PFSK-1 (cell line): ENCODE measurements at regions not wholly inside any gene's neighbourhood (a gene's known extent, or its start where the extent isn't known, plus 50 kb on each side); places are given as distances from the start of the nearest gene placed in this dataset.

Experiments used
- POLR2AphosphoS5 ChIP-seq: IDR thresholded peaks from 2 replicates; pipeline ENCODE4 v1.6.1; 2012; ENCODE audit warnings: low read depth, mild to moderate bottlenecking, control low read depth, low read length, moderate library complexity
- SIN3A ChIP-seq: IDR thresholded peaks from 2 replicates; pipeline ENCODE4 v1.6.1; 2012; ENCODE audit warnings: mild to moderate bottlenecking, low read length, moderate library complexity, borderline replicate concordance; ENCODE audit not compliant: insufficient read depth
- TAF1 ChIP-seq: IDR thresholded peaks from 2 replicates; pipeline ENCODE4 v1.6.1; 2012; ENCODE audit warnings: low read length, control low read depth, borderline replicate concordance; ENCODE audit not compliant: insufficient read depth
- TF ChIP-seq, protein P1 (sequence below), 2 experiments: IDR thresholded peaks; 2 replicates each; pipeline versions ENCODE4 v1.6.1 to v1.8.0; 2011 to 2012; ENCODE audit warnings: low read depth in 2 of 2, low read length in 2 of 2, control low read depth in 1 of 2, inconsistent platforms in 1 of 2, mild to moderate bottlenecking in 1 of 2, moderate library complexity in 1 of 2; ENCODE audit not compliant: insufficient read depth in 1 of 2

DNA sequence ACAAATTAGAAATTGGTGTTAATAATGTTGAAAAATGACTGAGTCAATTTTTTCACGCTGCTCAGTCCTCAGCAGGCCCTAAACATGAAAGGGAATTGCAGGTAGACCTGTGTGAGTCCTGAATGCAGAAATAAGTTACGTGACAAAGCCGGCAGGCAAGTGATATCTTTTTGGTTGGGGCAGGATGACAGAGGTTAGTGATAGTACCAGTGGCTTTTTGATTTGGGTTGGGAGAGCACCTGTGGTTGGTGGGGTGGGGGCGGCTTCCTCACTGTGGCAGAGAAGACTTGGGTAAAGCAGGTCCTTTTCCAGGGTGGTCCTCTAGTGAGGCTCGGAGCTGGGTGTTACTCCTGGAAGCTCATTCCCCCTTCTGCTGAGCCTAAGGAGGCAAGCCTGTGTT lies 164.7 kb downstream of the TMEM167A start:
- TF ChIP-seq POLR2AphosphoS5 (no peak), SIN3A (no peak), TAF1 (no peak)
- TF ChIP-seq, protein P1, sequence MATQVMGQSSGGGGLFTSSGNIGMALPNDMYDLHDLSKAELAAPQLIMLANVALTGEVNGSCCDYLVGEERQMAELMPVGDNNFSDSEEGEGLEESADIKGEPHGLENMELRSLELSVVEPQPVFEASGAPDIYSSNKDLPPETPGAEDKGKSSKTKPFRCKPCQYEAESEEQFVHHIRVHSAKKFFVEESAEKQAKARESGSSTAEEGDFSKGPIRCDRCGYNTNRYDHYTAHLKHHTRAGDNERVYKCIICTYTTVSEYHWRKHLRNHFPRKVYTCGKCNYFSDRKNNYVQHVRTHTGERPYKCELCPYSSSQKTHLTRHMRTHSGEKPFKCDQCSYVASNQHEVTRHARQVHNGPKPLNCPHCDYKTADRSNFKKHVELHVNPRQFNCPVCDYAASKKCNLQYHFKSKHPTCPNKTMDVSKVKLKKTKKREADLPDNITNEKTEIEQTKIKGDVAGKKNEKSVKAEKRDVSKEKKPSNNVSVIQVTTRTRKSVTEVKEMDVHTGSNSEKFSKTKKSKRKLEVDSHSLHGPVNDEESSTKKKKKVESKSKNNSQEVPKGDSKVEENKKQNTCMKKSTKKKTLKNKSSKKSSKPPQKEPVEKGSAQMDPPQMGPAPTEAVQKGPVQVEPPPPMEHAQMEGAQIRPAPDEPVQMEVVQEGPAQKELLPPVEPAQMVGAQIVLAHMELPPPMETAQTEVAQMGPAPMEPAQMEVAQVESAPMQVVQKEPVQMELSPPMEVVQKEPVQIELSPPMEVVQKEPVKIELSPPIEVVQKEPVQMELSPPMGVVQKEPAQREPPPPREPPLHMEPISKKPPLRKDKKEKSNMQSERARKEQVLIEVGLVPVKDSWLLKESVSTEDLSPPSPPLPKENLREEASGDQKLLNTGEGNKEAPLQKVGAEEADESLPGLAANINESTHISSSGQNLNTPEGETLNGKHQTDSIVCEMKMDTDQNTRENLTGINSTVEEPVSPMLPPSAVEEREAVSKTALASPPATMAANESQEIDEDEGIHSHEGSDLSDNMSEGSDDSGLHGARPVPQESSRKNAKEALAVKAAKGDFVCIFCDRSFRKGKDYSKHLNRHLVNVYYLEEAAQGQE (IDR thresholded peaks at IDR 0.05; ENCODE audit: insufficient read depth in 1 of 2, low read depth in 2 of 2, low read length in 2 of 2): no peak
